Inflammatory macrophage treated with lipopolysaccharide for 1 hour (primary cell): ENCODE measurements at regions not wholly inside any gene's neighbourhood (a gene's known extent, or its start where the extent isn't known, plus 50 kb on each side); places are given as distances from the start of the nearest gene placed in this dataset.

ENCODE experiments used
- DNase-seq, 2 donors: peaks; one replicate each; pipeline ENCODE4 v3.0.0-alpha.2; 2020 to 2022

- DNase-seq = no peak
Observed at GRCh38 chr21:25375675-25376074, 231.6 kb downstream of the MRPL39 start.

DNA sequence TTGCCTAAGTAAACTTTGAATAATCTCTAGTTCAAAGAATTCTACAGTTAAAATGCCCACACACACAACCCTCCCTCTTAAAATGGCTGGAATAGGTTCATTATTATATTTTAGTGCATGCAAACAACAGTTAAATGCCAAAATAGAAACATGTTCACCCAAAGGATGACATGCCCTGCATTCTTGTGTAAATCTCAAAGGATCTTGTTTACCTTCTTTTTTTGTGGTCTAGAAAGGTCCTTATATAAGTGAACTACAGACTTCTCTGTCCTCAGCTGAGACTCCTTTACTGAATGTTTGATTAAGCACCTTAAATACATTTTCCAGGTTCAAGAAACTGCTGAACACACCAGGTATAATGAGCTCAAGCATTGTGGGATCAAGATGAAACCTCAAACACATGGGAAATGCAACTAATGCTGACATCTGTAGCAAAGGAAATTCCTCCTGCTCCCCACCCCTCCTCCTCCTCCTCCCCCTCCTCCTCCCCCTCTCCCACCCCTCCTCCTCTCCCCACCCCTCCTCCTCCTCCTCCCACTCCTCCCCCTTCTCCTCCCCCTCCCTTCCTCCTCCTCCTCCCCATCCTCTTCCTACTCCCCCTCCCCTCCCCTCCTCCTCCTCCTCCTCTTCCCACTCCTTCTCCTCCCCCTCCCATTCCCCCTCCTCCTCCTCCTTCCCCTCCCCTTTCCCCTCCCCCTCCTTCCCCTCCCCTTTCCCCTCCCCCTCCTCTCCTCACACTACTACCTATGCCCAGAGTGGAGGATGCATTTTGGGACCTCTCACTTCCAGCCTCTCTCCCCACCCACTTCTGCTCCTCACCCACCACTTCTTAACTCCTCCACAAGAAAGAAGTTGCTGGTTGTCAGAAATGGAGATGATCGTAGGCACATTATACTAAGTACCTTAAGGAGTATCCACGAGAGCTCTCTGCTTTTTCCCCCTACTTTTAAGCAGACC lies 233.9 kb downstream of the MRPL39 start:
- DNase-seq = no peak

GRCh38 chr21:25371841-25372425 lies 235.3 kb downstream of the MRPL39 start:
- DNase-seq = no peak

DNA sequence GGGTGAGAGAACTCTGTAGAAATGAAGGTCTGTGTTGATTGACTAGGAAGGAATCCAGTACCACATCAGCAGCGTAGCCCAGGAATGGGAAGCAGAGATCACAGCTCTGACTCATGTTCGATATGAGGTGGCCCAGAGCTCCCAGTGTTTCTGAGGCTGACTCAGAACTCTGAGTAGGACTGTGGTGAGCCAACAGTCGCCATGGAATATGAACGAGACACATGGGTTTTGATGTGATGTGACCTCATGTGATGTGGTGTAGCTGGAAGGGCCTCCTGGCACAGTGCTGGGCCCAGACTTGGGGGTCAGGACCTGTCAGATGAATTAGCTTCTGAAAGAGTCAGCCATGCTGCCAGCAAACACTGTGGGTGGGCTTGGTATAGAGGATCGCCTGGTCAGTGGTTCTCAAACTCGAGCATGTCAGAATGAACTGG lies 237.0 kb downstream of the MRPL39 start:
- DNase-seq = no peak

GRCh38 chr21:25369524-25370300 lies 237.6 kb downstream of the MRPL39 start:
- DNase-seq = no peak

DNA sequence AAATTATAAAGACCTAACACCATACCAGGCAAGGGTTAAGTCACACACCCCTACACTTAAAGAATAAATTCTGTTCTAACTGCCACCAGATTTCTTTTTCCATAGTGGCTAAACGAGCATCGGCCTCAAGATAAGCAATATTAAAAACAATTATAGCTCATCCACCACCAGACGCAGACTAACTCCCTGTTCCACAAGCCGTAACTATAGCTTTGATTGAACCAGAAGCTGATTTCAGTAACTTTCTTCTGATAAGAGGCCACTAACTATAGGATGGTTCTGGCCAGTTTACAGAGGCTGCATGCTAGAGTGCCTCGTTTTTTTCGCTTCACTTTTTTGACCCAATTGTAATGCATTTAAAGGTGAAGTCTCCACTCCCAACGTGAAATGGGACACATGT lies 238.8 kb downstream of the MRPL39 start:
- DNase-seq = no peak

- DNase-seq = no peak
Observed at GRCh38 chr21:25366116-25366515, 241.2 kb downstream of the MRPL39 start.

DNA sequence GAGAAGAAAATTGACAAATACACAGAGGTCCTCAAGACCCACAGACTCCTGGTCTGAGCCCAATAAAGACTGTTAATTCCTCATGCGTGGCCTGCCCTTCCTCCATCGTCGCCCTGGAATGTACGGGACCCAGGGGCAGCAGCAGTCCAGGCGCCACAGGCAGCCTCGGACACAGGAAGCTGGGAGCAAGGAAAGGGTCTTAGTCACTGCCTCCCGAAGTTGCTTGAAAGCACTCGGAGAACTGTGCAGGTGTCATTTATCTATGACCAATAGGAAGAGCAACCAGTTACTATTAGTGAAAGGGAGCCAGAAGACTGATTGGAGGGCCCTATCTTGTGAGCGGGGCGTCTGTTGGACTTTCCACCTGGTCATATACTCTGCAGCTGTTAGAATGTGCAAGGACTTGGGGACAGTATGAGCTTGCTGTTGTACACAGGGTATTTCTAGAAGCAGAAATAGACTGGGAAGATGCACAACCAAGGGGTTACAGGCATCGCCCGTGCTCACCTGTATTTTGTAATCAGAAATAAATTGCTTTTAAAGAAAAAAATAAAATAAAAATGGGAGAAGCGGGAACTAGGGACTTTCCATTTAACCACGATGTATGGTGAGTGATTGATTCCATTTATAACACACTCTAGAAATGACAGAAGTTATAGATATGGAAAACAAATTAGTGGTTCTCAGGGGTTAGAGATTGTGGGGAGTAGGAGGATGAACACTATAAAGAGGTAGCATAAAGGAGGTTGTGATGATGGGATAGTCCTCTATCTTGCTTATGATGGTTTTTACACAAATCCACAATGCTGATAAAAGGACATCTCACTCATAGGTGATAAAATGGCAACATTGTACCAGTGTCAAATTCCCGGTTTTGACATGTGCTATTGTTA lies 244.7 kb downstream of the MRPL39 start:
- no peak for DNase-seq

GRCh38 chr21:25361765-25362164 lies 245.5 kb downstream of the MRPL39 start:
- no peak for DNase-seq

GRCh38 chr21:25361097-25361496 lies 246.2 kb downstream of the MRPL39 start:
- no peak for DNase-seq

DNA sequence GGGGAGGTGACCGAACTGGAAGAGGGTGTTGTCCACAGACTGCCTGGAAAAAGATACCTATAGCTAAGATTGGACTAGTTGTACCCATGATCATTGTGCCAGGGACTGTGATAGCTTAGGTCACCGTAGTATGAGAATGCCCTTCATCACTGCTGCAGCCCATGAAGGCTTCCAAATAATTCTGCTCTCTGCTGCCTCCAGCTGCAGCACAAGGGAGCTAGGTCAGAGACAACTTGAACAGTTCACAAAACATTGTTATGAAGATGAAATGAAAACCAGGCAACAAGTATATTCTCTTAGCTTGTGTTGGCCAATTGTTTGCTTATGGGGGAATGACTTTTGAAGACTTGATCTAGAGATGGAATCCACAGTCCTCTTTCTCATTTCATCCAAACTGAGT lies 246.7 kb downstream of the MRPL39 start:
- no peak for DNase-seq

DNA sequence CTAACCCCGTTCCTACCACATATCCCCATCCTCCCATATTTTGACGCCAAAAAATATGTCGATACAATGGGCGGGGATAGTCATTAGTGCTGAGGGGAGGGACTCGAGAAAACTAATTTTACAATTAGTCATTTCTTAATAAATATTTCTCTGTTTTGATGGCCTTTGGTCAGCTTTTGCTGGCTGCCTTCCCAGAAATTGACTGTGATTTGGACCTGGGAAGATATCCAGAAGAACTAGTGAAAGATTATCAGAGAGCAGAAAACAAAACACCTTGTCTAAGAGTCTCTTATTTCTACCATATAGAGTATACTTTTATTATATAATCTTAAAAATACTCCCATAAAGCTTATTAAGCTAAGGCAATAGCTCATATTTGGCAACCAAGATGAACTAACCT lies 247.6 kb downstream of the MRPL39 start:
- DNase-seq = no peak

DNA sequence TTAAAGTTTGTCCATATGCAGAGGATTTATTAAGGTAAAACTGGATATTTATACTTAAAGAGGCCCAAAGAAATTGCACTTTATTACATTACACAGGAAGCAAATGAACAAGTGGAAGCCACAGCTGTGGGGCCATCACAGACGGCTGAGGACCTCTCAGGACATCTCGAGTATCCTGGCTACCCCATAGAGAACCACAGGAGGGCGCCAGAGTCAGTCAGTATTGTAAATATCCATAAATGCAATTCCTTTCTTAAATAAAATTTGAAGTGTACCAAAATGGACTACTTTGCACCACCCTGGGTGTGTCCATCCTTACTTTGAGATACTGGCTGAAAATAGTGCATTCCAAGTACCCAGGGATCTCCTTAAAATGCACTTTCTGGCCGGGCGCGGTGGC lies 257.2 kb downstream of the MRPL39 start:
- DNase-seq = peak; percentile 4 to 60

DNA sequence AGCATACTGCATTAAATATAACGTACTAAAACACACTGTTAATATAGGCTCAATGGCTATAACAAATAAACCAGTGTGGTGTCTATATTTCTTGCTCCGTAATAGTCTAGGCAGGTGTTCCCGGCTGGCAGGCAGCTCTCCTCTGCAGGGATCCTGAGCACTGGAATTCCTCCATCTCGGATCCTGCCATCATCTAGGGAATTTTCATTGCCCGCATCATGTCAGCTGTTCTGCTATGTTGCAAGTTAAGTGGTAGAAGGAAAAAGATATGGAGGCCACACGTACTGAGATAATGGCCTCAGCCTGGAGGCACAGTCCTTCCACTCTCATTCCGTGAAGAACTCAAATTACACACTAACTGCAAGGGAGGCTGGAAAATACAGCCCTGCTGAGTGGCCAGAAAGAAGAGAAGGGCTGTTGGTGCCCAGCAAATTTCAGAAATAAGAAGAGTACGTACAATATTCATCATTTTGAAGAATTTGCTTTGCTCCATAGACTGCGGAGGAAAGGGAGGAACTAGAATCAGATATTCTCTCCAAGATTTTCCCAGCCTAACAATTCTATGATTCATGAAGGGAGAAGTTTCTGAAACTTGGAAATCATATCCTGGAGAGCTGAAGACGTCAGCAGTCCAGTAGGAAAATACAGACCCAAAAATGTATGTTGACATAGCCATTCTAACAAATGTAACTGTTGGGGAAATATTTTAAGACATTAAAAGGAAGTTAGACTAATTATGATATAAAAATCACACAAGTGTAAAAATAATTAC lies 263.3 kb downstream of the MRPL39 start:
- DNase-seq = no peak

DNA sequence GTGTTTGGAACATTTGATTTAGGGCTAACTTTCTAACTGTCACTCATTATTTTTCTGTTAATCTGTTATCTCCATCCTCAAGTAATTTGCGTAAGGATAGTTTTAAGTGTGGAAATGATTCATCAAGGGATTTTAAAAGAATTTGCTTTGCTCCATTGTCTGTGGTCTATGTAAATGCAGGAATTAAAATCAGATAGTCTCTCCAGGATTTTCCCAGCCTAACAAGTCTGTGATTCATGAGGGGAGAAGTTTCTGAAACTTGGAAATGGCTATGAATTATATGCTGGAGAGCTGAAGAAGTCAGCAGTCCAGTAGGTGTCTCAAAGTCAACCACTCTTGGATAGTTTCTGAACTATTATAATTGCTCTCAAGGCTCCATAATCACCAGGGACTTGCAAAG lies 264.5 kb downstream of the MRPL39 start:
- DNase-seq = no peak

- no peak for DNase-seq
Observed at GRCh38 chr21:25341981-25342380, 265.3 kb downstream of the MRPL39 start.

- no peak for DNase-seq
Observed at GRCh38 chr21:25338415-25338814, 268.9 kb downstream of the MRPL39 start.

- no peak for DNase-seq
Observed at GRCh38 chr21:25334046-25334730, 273.1 kb downstream of the MRPL39 start.

GRCh38 chr21:25331286-25331685 lies 276.0 kb downstream of the MRPL39 start:
- DNase-seq = no peak

DNA sequence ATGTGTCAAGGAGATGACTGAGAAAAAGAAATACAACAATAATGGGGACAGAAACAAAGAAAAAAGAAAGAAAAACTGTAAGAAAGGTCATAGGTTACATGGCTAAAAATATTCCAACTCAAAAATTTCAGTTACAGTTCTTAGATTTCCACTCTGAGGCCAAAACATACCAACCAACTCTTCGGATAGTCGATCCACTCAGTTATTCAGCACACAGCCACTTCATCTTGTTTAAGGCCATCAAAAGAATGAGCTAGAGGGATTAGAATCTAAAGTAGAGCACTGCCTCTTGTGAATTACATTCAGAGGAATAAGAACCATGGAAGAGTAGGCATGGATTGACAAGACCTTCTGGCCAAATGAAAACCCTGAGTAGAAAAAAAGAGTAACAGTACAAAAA lies 277.0 kb downstream of the MRPL39 start:
- no peak for DNase-seq

DNA sequence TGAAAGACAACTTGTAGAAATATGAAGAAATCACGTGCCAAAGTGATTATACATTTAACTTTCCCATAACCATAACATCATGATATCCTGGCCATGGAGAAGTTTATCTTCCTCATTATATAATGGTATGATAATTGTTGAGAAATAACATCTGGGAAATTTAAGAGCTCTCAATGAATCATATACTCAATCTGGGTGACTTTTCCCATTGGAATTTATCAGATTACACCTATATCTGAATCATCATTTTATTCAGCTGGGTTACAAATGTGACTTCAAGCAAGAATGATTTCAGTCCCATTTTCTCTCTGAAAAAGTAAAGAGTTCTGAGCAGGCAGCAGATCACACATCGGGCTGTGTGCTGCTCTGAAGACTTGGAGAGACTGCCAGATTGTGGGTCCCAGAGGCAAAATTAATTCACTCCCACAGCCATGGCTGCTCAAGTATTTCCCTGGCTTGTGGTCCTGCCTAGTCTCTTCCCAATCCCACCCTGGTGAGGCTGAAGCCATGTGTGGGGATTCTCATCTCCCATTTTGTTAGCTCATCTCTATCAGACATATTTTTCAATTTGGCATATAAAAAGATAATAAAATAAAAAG lies 278.0 kb downstream of the MRPL39 start:
- DNase-seq = no peak
